Stimulated activated CD8-positive, alpha-beta memory T cell treated with anti-CD3 and anti-CD28 coated beads, Interleukin-15, amount 100 ng/mL, for 24 hours (primary cell): ENCODE measurements at regions not wholly inside any gene's neighbourhood (a gene's known extent, or its start where the extent isn't known, plus 50 kb on each side); places are given as distances from the start of the nearest gene placed in this dataset.
"Not testable (repeated sequence)": the region's sequence is repeated elsewhere in the genome, so short reads cannot be mapped to it uniquely, and the experiment has no call there.

Experiments used
- DNase-seq: peaks from one replicate; pipeline ENCODE4 v3.0.0-alpha.2; 2020; ENCODE audit warnings: low read depth

GRCh38 chr15:57767481-57767880 lies 61.0 kb downstream of the POLR2M start:
- no peak for DNase-seq

DNA sequence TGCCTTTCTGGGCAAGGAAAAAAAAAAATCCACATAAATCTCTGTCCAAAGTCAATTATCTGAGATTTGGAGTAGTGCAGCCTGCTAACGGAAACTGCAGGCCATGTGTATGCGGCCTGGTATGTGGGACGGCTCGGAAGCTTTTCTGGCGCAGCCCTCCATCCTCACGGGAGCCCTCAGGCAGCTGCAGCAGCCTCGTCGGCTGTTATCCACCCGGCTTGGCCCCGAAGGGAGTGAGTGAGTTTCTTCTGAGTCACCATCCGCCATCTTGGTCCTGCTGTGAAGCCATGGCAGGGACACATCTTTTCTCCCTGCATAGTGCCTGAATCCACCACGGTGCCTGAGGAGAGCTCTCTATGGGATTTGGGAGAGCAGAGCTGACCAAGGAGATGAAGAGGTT lies 62.8 kb downstream of the POLR2M start:
- no peak for DNase-seq

GRCh38 chr15:57770495-57770894 lies 64.0 kb downstream of the POLR2M start:
- no peak for DNase-seq

GRCh38 chr15:57772223-57772957 lies 65.9 kb downstream of the POLR2M start:
- DNase-seq: no peak

- no peak for DNase-seq
Observed at GRCh38 chr15:57773051-57773450, 66.5 kb downstream of the POLR2M start.

DNA sequence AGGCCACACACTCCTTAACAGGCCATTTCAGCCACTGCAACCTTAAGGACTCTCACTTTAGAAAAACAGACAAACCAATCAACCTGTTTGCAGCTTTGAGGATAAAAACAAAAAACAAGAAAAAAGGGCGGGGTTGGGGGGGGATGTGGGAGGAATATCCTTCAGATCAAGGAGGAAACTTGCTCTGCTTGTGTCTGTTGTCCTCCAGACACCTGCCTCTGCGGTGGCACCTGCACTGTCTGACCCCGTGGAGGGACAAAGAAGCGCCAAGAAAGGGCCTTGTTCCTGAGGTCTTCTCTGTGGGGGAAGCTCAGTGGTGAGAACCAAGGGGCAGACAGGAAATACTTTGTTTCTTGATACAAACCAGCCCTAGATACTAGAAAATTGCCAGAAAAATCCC lies 70.5 kb downstream of the POLR2M start:
- no peak for DNase-seq

- DNase-seq: no peak
Observed at GRCh38 chr15:57780471-57780870, 74.0 kb downstream of the POLR2M start.

GRCh38 chr15:57782731-57783130 lies 76.2 kb downstream of the POLR2M start:
- DNase-seq: no peak

DNA sequence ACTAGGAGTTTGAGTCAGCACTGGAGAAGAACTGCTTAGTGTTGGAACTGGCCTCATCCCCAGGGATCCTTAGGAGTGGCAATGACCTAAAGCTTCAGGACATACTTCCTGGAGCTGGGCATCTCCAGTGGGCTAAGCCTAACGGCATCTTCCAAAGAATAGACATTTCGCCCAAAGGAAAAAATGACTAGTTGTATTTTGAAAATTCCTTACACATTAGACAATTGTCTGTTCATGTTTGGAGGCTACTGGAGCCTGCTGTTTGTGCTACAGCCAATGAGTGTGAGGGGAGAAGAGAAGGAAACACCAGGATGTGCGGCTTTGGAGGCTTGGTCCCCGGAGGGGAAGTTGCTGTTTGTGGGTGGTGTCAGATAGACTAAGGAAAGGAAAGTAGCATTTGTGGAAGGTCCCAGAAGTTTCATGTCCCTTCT lies 77.6 kb downstream of the POLR2M start:
- no peak for DNase-seq

DNA sequence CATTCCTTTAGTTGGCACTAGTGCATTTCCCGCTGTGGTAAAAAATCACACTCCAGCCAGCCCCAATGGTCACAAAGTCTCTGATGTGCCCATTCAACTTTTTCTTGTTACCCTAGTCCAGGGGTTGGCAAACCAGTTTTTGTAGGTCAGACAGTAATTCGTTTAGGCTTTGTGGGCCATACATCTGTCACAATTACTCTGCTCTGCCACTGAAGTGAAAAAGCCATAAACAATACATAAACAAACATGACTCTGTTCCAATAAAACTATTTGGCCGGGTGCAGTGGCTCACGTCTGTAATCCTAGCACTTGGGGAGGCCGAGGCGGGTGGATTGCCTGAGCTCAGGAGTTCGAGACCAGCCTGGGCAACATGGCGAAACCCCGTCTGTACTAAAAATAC lies 78.5 kb downstream of the POLR2M start:
- no peak for DNase-seq

GRCh38 chr15:57785959-57786358 lies 79.4 kb downstream of the POLR2M start:
- no peak for DNase-seq

DNA sequence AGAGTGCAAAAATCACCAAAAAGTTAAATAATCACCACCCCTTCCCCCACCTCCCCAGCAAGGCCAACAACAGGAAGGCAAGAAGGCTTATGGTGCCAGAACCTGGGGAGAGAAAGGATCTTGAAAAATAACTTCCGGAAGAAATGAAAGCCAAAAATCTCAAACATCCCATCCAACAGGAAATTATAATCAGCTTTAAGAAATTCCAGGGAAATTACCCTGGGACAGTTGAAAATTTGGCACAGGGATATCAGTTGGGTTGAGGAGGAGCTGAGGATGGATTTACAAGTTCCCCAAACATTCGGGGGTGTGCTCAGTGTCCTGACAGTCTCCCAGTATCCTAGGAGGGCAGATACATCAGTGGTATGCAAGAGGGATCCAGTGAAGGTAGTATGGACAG lies 82.7 kb downstream of the POLR2M start:
- no peak for DNase-seq

DNA sequence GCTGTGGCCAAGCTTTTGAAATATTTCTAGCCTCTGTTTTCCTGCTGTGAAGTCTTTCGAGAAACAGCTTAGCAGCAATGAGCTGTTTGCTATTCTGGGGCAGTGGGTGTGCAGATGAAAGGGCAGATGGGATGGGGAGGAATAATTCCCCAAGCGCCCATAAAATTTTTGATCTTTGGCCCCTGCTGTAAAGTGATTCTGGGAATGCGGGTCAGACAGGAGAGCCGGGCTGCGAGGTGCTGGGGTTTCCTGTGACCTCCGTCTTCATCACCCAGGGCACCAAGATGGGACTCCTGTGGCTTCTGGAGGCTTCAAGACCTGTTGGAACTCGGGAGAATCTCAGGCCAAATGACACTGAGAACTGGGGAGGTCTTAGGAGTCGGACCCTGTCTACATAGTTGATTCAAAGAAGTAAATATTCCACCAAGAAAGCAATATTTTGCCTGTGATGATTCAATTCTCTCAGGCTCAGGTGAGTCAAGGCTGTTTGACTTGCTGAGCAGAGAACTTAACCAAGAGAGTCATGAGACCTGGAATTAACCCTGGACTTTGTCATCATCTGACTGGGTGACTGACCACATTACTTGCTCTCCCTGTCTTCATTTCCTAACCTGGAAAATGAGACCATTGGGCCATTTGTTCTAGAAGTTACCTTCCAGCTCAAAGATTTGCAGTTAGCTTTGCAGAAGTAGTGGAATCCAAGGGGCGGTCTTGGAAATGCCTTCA lies 86.4 kb downstream of the POLR2M start:
- no peak for DNase-seq

- no peak for DNase-seq
Observed at GRCh38 chr15:57795261-57795660, 88.7 kb downstream of the POLR2M start.

- no peak for DNase-seq
Observed at GRCh38 chr15:57796146-57796545, 89.6 kb downstream of the POLR2M start.

DNA sequence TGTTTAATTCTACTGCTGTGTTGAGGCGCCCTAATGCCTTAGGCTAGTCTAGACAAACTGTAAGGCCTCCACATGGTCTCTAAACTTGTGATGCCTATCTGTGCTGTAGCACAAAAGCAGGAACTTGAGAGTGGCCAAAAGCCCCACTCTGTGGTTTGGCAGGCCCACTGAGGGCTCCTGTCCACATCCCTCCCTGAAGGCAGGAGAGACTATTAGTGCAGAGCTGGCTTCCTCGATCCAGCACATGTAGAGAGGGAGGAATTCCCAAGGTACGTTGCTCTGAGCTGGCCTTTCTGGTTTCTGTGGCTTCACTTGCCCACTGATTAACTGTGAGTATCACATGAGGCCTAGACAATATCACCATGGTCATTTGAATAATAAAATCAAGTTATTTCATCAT lies 90.6 kb downstream of the POLR2M start:
- no peak for DNase-seq

DNA sequence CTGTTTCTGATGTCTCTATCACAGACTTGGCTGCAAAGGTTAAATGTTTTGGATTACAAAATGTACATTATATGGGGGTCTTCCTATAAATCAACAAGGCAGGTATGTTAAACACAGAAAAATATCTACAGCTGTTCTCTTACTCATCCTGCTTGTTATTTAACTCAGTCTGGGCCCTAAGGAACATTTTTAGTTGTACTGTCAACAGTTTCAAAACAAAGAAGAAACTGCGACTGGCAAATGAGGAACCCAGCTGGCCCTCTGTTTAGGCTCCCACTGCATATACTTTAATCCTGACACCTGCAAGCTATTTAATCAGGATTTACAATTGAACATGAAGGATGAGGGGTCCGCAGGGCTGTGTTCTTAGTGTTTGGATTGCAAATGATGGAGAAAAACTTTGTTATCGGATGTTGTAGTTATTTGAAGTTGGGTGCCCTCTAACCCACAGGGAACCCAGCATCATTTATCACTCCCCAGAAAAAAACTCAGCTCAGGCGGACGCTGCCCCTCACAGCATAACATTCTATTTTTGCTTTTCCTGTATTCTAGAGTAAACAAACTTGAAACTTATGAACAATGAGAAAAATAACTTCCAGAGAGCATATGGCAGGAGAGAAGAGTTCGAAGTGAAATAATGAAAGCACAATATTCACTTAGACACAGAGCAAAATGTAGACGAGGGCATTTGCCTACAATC lies 91.2 kb downstream of the POLR2M start:
- no peak for DNase-seq

GRCh38 chr15:57806003-57806402 lies 99.5 kb downstream of the POLR2M start:
- DNase-seq: no peak

DNA sequence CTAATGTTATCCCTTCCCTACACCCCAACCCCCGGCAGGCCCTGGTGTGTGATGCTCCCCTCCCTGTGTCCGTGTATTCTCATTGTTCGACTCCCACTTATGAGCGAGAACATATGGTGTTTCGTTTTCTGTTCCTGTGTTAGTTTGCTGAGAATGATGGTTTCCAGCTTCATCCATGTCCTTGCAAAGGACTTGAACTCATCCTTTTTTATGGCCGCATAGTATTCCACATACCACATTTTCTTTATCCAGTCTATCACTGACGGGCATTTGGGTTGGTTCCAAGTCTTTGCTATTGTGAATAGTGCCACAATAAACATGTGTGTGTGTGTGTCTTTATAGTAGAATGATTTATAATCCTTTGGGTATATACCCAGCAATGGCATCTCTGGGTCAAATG lies 102.8 kb downstream of the POLR2M start:
- DNase-seq: not testable (repeated sequence)

- DNase-seq: no peak
Observed at GRCh38 chr15:57816599-57816998, 110.1 kb downstream of the POLR2M start.

- DNase-seq: no peak
Observed at GRCh38 chr15:57819646-57820045, 113.1 kb downstream of the POLR2M start.

DNA sequence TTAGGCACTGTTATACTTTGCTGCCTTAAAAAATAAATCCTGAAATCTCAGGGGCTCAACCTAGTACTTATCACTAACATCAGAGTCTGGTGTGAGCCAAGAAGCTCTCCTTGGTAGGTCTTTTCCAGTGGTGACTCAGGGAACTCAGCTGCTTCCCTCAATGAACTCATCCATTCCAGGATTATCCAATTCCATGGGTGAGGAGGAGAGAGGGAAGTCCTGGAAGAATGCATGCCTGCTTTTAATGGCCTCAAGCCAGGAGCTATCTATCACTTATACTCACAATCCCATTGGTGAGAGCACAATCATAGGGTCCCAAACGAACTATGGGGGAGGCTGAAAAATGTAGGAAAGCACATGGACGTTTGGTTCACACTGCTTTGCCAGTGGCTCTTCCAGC lies 113.6 kb downstream of the POLR2M start:
- no peak for DNase-seq

DNA sequence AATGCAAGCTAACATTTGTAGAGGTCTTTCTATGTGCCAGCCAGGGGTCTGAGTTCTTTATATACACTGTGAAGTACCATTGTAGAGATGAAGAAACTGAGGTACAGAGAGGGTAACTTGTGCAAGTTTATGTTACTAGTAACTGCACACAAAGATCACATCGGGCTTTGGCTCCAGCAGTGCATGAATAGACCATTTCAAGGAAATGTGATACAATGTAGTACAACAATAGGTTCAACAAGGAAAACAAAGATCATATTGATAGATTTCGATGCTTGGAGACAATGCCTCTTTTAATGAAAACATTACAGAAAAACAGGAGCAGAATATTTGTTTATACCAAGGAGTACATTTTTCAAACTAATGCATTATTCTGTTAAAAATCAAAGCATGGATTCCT lies 115.3 kb downstream of the POLR2M start:
- no peak for DNase-seq
